Liver (tissue), 8 donors: ENCODE measurements at regions not wholly inside any gene's neighbourhood (a gene's known extent, or its start where the extent isn't known, plus 50 kb on each side); places are given as distances from the start of the nearest gene placed in this dataset.
"Not testable (repeated sequence)": the region's sequence is repeated elsewhere in the genome, so short reads cannot be mapped to it uniquely, and the experiment has no call there.

Experiments
- DNase-seq: peaks from one replicate; pipeline ENCODE4 v3.0.0-alpha.2; 2017; ENCODE audit warnings: low spot score
- H3K27ac ChIP-seq, 2 donors: one replicate each; pipeline ENCODE4 v1.7.0; 2013; ENCODE audit warnings: inconsistent platforms in 2 of 2, low read length in 2 of 2, control low read depth in 1 of 2, low read depth in 1 of 2, mild to moderate bottlenecking in 1 of 2
- H3K27me3 ChIP-seq, 4 donors: one replicate each; pipeline versions ENCODE4 v1.6.1 to v1.7.0; 2013; ENCODE audit warnings: low read length in 3 of 4, inconsistent platforms in 1 of 4, mild to moderate bottlenecking in 1 of 4, moderate library complexity in 1 of 4; ENCODE audit not compliant: control insufficient read depth in 4 of 4, insufficient read depth in 4 of 4
- H3K36me3 ChIP-seq, 4 donors: one replicate each; pipeline versions ENCODE4 v1.6.1 to v1.7.0; 2013; ENCODE audit warnings: low read length in 3 of 4, mild to moderate bottlenecking in 3 of 4, low read depth in 1 of 4, moderate library complexity in 1 of 4; ENCODE audit not compliant: control insufficient read depth in 4 of 4, insufficient read depth in 3 of 4
- H3K4me1 ChIP-seq, 4 donors: one replicate each; pipeline versions ENCODE4 v1.6.1 to v1.7.0; 2013; ENCODE audit warnings: low read length in 3 of 4, mild to moderate bottlenecking in 3 of 4, moderate library complexity in 1 of 4; ENCODE audit not compliant: control insufficient read depth in 4 of 4, insufficient read depth in 4 of 4
- H3K4me3 ChIP-seq, 3 donors: one replicate each; pipeline versions ENCODE4 v1.6.1 to v1.7.0; 2013; ENCODE audit warnings: low read length in 3 of 3, control low read depth in 1 of 3, low read depth in 1 of 3, mild to moderate bottlenecking in 1 of 3
- H3K9ac ChIP-seq, 2 donors: one replicate each; pipeline ENCODE4 v1.7.0; 2013; ENCODE audit warnings: low read length in 2 of 2, mild to moderate bottlenecking in 2 of 2, moderate library complexity in 2 of 2, control low read depth in 1 of 2, low read depth in 1 of 2
- H3K9me3 ChIP-seq, 4 donors: one replicate each; pipeline versions ENCODE4 v1.6.1 to v1.7.0; 2013; ENCODE audit warnings: low read length in 3 of 4; ENCODE audit not compliant: control insufficient read depth in 4 of 4
- ATF3 ChIP-seq: IDR thresholded peaks from 2 replicates; pipeline ENCODE4 v1.6.1; 2016; ENCODE audit warnings: antibody characterized with exemption
- CTCF ChIP-seq: fragments of 150-350 bp; IDR thresholded peaks from 2 replicates; pipeline ENCODE4 v1.5.1; 2017; ENCODE audit warnings: improper control_type of control experiment, low read depth, low read length; ENCODE audit not compliant: missing input control
- EGR1 ChIP-seq, 2 donors: IDR thresholded peaks; 2 replicates each; pipeline ENCODE4 v1.6.1; 2016 to 2018; ENCODE audit warnings: antibody characterized with exemption in 2 of 2, low read depth in 2 of 2
- FOXA1 ChIP-seq: IDR thresholded peaks from 2 replicates; pipeline ENCODE4 v1.6.1; 2016; ENCODE audit warnings: antibody characterized with exemption
- FOXA2 ChIP-seq: IDR thresholded peaks from 2 replicates; pipeline ENCODE4 v1.6.1; 2016; ENCODE audit warnings: antibody characterized with exemption
- GABPA ChIP-seq, 2 donors: IDR thresholded peaks in 1 of 2; conservative IDR thresholded peaks in 1 of 2; 2 replicates each; pipeline ENCODE4 v1.6.1; 2016; ENCODE audit warnings: antibody characterized with exemption in 2 of 2, mild to moderate bottlenecking in 1 of 2, moderate library complexity in 1 of 2
- HNF4A ChIP-seq, 2 donors: conservative IDR thresholded peaks; 2 replicates each; pipeline ENCODE4 v1.6.1; 2016; ENCODE audit warnings: antibody characterized with exemption in 2 of 2, mild to moderate bottlenecking in 2 of 2
- HNF4G ChIP-seq: IDR thresholded peaks from 2 replicates; pipeline ENCODE4 v1.6.1; 2016; ENCODE audit warnings: antibody characterized with exemption
- JUND ChIP-seq, 2 donors: IDR thresholded peaks; 2 replicates each; pipeline ENCODE4 v1.6.1; 2016; ENCODE audit warnings: antibody characterized with exemption in 2 of 2
- MAX ChIP-seq: IDR thresholded peaks from 2 replicates; pipeline ENCODE4 v1.6.1; 2016; ENCODE audit warnings: antibody characterized with exemption
- NR2F2 ChIP-seq: IDR thresholded peaks from 2 replicates; pipeline ENCODE4 v1.6.1; 2016; ENCODE audit warnings: antibody characterized with exemption
- RAD21 ChIP-seq, 2 donors: IDR thresholded peaks; 2 replicates each; pipeline ENCODE4 v1.6.1; 2016; ENCODE audit warnings: antibody characterized with exemption in 2 of 2, mild to moderate bottlenecking in 2 of 2
- REST ChIP-seq: IDR thresholded peaks from 2 replicates; pipeline ENCODE4 v1.6.1; 2016; ENCODE audit warnings: antibody characterized with exemption, mild to moderate bottlenecking
- SP1 ChIP-seq: IDR thresholded peaks from 2 replicates; pipeline ENCODE4 v1.6.1; 2018; ENCODE audit warnings: antibody characterized with exemption, mild to moderate bottlenecking
- TAF1 ChIP-seq: conservative IDR thresholded peaks from 2 replicates; pipeline ENCODE4 v1.6.1; 2016; ENCODE audit warnings: antibody characterized with exemption, mild to moderate bottlenecking
- YY1 ChIP-seq: IDR thresholded peaks from 2 replicates; pipeline ENCODE4 v1.6.1; 2016; ENCODE audit warnings: antibody characterized with exemption, mild to moderate bottlenecking
- ZBTB33 ChIP-seq: IDR thresholded peaks from 2 replicates; pipeline ENCODE4 v1.6.1; 2016; ENCODE audit warnings: antibody characterized with exemption
- WGBS: extraction: QIAGEN DNeasy Blood & Tissue Kit; methylation state at CpG from one replicate; pipeline ENCODE4 v1.1.7; 2013; 5-methylcytosine and 5-hydroxymethylcytosine counted together
- donor health status: healthy.
- donor health status: healthy.
- donor health status: healthy.
- donor health status: healthy.
- donor health status: healthy.

GRCh38 chr10:3559527-3559926 lies 225.5 kb downstream of the KLF6 start (continued):
- no peak for TF ChIP-seq ZBTB33
- TF ChIP-seq CTCF = no peak
- TF ChIP-seq FOXA1 = no peak
- no peak for TF ChIP-seq FOXA2

- no peak overlapping the region for H3K4me3 ChIP-seq
- H3K9me3 ChIP-seq = peaks cover 0 to 2% (median 0%) of the 10 kb centered on the region in 4 donors
- 88% methylated on average over 2 of the region's 2 CpGs for WGBS
- no peak overlapping the region for H3K9ac ChIP-seq
- no peaks in the 10 kb centered on the region for H3K36me3 ChIP-seq
- H3K4me1 ChIP-seq = no peaks in the 10 kb centered on the region
- no peak overlapping the region for H3K27ac ChIP-seq
- no peak for DNase-seq
- TF ChIP-seq MAX (no peak), TAF1 (no peak), YY1 (no peak), GABPA (IDR thresholded peaks at IDR 0.05 in 1 of 2, conservative IDR thresholded peaks at IDR 0.05 in 1 of 2) (no peak), ATF3 (no peak), EGR1 (IDR thresholded peaks at IDR 0.05; ENCODE audit: low read depth in 2 of 2) (no peak), SP1 (no peak), CTCF (no peak), HNF4A (conservative IDR thresholded peaks at IDR 0.05) (no peak), ZBTB33 (no peak), NR2F2 (no peak), JUND (IDR thresholded peaks at IDR 0.05) (no peak), HNF4G (no peak), FOXA2 (no peak), FOXA1 (no peak), REST (no peak), RAD21 (IDR thresholded peaks at IDR 0.05) (no peak)
- H3K27me3 ChIP-seq = no peaks in the 10 kb centered on the region
Observed at GRCh38 chr10:3559011-3559410, 226.0 kb downstream of the KLF6 start.

- not testable (repeated sequence) for H3K27me3 ChIP-seq, H3K9ac ChIP-seq, DNase-seq, H3K4me1 ChIP-seq, H3K9me3 ChIP-seq, H3K36me3 ChIP-seq, H3K27ac ChIP-seq, H3K4me3 ChIP-seq
- 74% methylated on average over 46 of the region's 46 CpGs for WGBS
Observed at GRCh38 chr10:3556191-3557017, 228.6 kb downstream of the KLF6 start.
